Activated T-cell treated with anti-CD3 and anti-CD28 coated beads, Interleukin-2, amount 50 U/mL, for 72 hours (primary cell): ENCODE measurements at regions not wholly inside any gene's neighbourhood (a gene's known extent, or its start where the extent isn't known, plus 50 kb on each side); places are given as distances from the start of the nearest gene placed in this dataset.

Source experiments
- ATAC-seq, 2 donors: fragments of 150-1000 bp; cut with Tn5 transposase; replicated peaks in 1 of 2; 2 replicates each; pipeline ENCODE4 v1.10.0; 2021; ENCODE audit warnings: moderate library complexity in 2 of 2, mild to moderate bottlenecking in 1 of 2
- DNase-seq, 2 donors: peaks; one replicate each; pipeline ENCODE4 v3.0.0; 2021 to 2022; ENCODE audit warnings: mixed read lengths in 1 of 2
- H3K27ac Mint-ChIP-seq: one replicate; pipeline ENCODE4 v1.8.0; 2022; ENCODE audit warnings: mild to moderate bottlenecking, moderate library complexity, mixed read lengths
- H3K27me3 Mint-ChIP-seq: one replicate; pipeline ENCODE4 v1.8.0; 2022; ENCODE audit warnings: low read depth, mixed read lengths
- H3K36me3 Mint-ChIP-seq, 2 donors: one replicate each; pipeline ENCODE4 v1.8.0; 2022; ENCODE audit warnings: mixed read lengths in 2 of 2, mild to moderate bottlenecking in 1 of 2; ENCODE audit not compliant: insufficient read depth in 2 of 2
- H3K4me1 Mint-ChIP-seq: one replicate; pipeline ENCODE4 v1.8.0; 2022; ENCODE audit warnings: low read depth, mixed read lengths
- H3K4me3 Mint-ChIP-seq, 2 donors: one replicate each; pipeline ENCODE4 v1.8.0; 2022; ENCODE audit warnings: mild to moderate bottlenecking in 2 of 2, mixed read lengths in 2 of 2, moderate library complexity in 2 of 2
- H3K9me3 Mint-ChIP-seq, 2 donors: one replicate each; pipeline ENCODE4 v1.8.0; 2022; ENCODE audit warnings: mixed read lengths in 2 of 2

DNA sequence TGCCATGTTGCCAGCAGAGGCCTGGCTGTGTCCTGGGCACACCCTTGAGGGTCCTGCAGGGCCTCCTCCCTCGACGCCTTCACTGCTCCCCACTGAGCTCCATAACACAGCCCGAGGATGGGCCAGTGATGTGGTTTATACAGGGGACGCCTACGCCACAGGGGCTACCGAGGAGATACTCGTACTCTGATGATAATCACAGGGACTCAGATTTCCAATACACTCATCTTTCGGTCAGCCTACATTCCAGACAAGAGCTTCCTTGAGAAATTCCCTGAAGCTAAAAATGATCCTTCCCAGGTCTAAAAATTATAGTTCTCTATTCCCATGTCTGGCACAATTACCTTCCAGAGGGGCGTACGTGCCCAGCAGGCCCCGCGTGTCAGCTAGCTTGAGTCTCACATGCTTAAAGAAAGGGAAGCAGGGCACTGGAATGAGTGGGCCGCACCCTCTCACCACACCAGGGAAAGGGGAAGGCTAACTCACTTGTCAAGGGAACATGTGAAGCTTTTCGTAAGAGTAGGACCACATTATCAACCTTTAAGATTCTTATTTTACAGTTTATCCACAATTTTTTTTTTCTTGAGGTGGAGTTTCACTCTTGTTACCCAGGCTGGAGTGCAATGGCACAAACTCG, 159.5 kb upstream of the NDUFV2 start:
- Mint-ChIP-seq H3K27me3 (peaks cover 21% of the 10 kb centered on the region), H3K36me3 (no peaks in the 10 kb centered on the region), H3K27ac (no peak overlapping the region)

GRCh38 chr18:8943900-8944870, 158.3 kb upstream of the NDUFV2 start:
- no peaks in the 10 kb centered on the region for H3K4me1 Mint-ChIP-seq
- H3K27me3 Mint-ChIP-seq = peaks cover 24% of the 10 kb centered on the region
- no peaks in the 10 kb centered on the region for H3K9me3 Mint-ChIP-seq
- ATAC-seq = no peak
- no peaks in the 10 kb centered on the region for H3K36me3 Mint-ChIP-seq
- no peak overlapping the region for H3K27ac Mint-ChIP-seq
- H3K4me3 Mint-ChIP-seq = no peak overlapping the region
- no peak for DNase-seq

More for the DNA sequence above, 159.5 kb upstream of the NDUFV2 start:
- Mint-ChIP-seq H3K9me3 (no peaks in the 10 kb centered on the region), H3K4me1 (no peaks in the 10 kb centered on the region), H3K4me3 (no peak overlapping the region)
- no peak for ATAC-seq
- DNase-seq = no peak

DNA sequence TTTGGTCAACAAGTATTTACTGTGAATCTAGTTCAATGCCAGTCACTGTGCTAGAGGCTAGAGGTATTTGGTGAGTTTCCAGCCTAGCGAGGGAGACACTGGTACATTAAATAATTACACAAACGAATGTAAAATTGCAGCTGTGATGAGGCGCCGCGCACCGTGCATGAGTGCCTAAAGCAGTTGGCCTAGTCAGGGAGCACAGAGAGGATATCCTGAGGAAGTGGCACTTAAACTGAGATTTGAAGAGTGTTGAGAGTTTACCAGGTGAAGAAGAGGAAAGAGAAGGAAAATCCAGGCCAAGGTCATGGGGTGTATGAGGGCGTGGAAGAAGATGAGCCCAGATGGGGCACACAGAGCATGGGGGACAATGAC, 157.6 kb upstream of the NDUFV2 start:
- Mint-ChIP-seq H3K36me3 (no peaks in the 10 kb centered on the region), H3K4me1 (no peaks in the 10 kb centered on the region), H3K9me3 (no peaks in the 10 kb centered on the region), H3K27me3 (peaks cover 30% of the 10 kb centered on the region), H3K4me3 (no peak overlapping the region), H3K27ac (no peak overlapping the region)
- no peak for ATAC-seq
- DNase-seq = no peak

GRCh38 chr18:8945514-8945913, 157.0 kb upstream of the NDUFV2 start:
- Mint-ChIP-seq H3K4me3 (no peak overlapping the region), H3K9me3 (no peaks in the 10 kb centered on the region), H3K4me1 (no peaks in the 10 kb centered on the region), H3K27ac (no peak overlapping the region), H3K27me3 (peaks cover 30% of the 10 kb centered on the region), H3K36me3 (no peaks in the 10 kb centered on the region)
- ATAC-seq (no peak), DNase-seq (no peak)

DNA sequence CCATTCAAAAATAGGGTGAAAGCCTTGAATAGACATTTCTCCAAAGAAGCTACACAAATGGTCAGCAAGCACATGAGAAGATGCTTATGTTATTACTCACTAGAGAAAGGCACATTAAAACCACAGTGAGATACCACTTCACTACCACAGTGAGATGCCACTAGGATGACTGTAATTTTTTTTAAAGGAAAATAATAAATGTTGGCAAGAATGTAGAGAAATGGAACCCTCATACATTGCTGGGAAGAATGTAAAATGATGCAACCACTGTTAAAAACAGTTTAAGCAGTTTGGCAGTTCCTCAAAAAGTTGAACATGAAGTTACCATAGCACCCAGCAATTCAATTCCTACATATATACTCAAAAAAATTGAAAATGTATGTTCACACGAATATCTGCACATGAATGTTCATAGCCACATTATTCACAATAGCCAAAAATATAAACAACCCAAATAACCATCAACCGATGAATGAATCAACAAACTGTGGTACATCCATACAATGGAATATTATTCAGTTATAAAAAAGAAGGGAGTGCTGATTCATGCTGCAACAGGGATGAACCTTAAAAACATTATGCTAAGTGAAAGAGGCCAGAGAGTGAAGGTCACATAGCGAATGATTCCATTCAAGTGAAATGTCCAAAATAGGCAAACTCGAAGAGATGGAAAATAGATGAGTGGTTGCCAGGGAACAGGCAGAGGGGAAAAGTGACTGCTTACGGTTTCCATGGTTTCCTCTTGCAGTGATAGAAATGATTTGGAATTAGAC, 156.2 kb upstream of the NDUFV2 start:
- no peaks in the 10 kb centered on the region for H3K36me3 Mint-ChIP-seq
- no peak for DNase-seq
- no peak for ATAC-seq
- no peak overlapping the region for H3K27ac Mint-ChIP-seq
- no peaks in the 10 kb centered on the region for H3K9me3 Mint-ChIP-seq
- no peaks in the 10 kb centered on the region for H3K4me1 Mint-ChIP-seq
- peaks cover 30% of the 10 kb centered on the region for H3K27me3 Mint-ChIP-seq
- H3K4me3 Mint-ChIP-seq = no peak overlapping the region

DNA sequence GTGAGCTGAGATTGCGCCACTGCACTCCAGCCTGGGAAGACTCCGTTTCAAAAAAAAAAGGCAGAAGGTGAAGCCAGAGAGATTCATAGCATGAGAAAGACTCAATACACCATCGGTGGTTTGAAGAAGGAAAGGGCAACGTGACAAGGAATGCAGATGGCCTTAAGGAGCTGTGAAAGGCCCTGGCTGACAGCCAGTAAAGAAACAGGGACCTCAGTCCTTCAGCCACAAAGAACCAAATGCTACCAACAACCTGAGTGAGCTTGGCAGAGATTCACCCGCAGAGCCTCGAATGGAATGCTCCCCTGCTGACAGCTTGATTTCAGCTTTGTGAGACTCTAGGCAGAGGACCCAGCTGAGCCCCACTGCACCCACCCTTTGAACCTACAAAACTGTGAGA, 154.9 kb upstream of the NDUFV2 start:
- H3K9me3 Mint-ChIP-seq = no peaks in the 10 kb centered on the region
- peaks cover 30% of the 10 kb centered on the region for H3K27me3 Mint-ChIP-seq
- H3K27ac Mint-ChIP-seq = no peak overlapping the region
- no peak for ATAC-seq
- no peak overlapping the region for H3K4me3 Mint-ChIP-seq
- H3K36me3 Mint-ChIP-seq = no peaks in the 10 kb centered on the region
- DNase-seq = no peak
- H3K4me1 Mint-ChIP-seq = peaks cover 8% of the 10 kb centered on the region

GRCh38 chr18:8948011-8948410, 154.5 kb upstream of the NDUFV2 start:
- Mint-ChIP-seq H3K9me3 (no peaks in the 10 kb centered on the region), H3K36me3 (no peaks in the 10 kb centered on the region), H3K27me3 (peaks cover 30% of the 10 kb centered on the region), H3K4me3 (no peak overlapping the region), H3K27ac (no peak overlapping the region), H3K4me1 (peaks cover 8% of the 10 kb centered on the region)
- DNase-seq (no peak), ATAC-seq (no peak)

DNA sequence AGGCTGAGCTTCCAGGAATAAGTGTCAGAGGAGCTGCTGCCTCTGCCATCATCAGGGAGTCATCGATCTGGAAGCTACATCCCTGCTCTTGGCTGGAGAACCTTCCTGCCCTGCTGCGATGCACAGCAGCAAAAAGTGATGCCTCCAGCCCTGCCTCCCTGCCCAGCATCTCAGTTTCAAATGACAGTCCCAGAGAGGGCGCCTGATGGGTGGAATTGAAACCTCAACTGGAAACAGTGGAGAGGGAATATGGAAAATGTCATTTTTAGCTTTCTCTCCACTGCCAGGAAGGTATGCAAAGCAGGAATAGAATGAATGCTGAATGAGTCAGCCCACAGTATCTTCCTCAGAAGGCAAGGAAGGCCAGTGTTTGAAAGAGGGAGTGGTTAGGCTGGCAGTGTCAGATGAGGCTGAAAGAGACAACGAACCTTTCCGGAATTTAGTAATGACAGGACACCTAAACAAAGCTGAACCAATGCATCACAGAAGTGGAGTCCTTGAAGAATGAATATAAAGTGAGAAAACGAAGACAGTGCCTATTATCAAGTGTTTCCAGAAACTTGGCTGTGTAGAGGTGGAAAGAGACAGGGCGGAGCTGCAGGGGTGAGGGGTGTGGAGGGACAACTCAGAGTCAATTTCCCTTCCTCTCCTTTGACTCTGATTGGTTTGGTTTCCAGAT, 153.9 kb upstream of the NDUFV2 start:
- Mint-ChIP-seq H3K4me3 (no peak overlapping the region), H3K9me3 (no peaks in the 10 kb centered on the region), H3K36me3 (no peaks in the 10 kb centered on the region), H3K4me1 (peaks cover 8% of the 10 kb centered on the region), H3K27ac (no peak overlapping the region), H3K27me3 (peaks cover 30% of the 10 kb centered on the region)
- no peak for DNase-seq
- ATAC-seq = no peak

DNA sequence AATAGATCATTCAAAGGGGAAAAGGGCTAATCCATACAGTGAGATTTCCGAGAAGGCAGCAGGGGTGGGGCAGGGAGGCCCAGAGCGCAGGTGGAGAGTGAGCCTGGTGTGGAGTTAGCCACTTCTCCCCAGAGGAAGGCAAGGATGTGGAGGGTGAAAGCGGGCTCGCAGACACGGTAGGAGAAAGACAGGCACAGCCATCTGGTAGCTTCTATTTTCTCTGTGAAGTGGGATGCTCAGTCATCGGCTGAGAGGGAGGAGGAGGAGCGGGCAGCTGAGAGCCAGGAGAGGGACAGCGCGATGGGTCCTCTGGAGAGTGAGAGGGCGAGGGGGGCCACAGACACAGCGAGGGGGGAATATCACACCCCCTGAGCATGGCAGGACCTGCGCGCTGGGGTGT, 153.3 kb upstream of the NDUFV2 start:
- no peaks in the 10 kb centered on the region for H3K9me3 Mint-ChIP-seq
- no peaks in the 10 kb centered on the region for H3K36me3 Mint-ChIP-seq
- ATAC-seq = no peak

DNA sequence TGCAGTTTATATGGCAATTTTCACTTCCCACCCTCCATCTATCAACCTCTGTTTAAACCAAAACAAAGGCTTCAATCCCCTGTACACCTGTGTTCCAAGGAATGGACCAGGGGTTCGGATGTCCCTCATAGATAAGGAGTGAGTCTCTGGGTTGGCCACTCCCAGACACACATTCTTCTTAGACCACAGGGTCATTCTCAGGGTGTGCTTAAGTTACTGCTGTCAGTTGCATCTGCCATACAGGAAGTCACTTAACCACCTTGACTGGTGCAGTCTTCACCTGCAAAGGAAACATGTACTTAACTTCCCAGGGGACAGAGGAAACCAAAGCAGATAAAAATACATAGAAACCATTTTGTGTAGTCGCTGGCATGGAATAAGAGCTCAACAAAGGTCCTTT, 151.0 kb upstream of the NDUFV2 start:
- DNase-seq (no peak), ATAC-seq (no peak)
- no peaks in the 10 kb centered on the region for H3K9me3 Mint-ChIP-seq
- no peaks in the 10 kb centered on the region for H3K36me3 Mint-ChIP-seq
- no peak overlapping the region for H3K27ac Mint-ChIP-seq
- peaks cover 8% of the 10 kb centered on the region for H3K4me1 Mint-ChIP-seq
- peaks cover 21% of the 10 kb centered on the region for H3K27me3 Mint-ChIP-seq
- H3K4me3 Mint-ChIP-seq = no peak overlapping the region

More for the DNA sequence above, 153.3 kb upstream of the NDUFV2 start:
- no peak overlapping the region for H3K27ac Mint-ChIP-seq
- no peak for DNase-seq
- peaks cover 8% of the 10 kb centered on the region for H3K4me1 Mint-ChIP-seq
- no peak overlapping the region for H3K4me3 Mint-ChIP-seq
- H3K27me3 Mint-ChIP-seq = peaks cover 30% of the 10 kb centered on the region

DNA sequence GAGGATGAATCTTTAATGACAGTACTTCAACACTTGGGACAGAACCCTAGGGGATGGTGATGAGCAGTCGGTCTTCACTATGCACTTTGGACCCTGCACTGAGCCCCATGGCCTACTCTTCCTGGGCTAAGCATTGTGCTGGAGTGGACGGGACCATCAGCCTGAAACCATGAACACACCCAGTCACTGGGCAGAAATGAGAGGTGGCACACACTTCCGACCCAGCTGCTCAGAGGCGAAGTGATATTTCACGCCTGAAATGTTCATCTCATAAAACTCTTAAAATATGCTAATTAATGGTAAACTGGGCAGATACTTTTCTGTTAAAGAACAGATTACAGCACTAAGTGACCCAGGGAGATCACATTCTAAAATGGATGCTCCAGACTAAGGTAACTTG, 150.3 kb upstream of the NDUFV2 start:
- Mint-ChIP-seq H3K9me3 (no peaks in the 10 kb centered on the region), H3K4me1 (peaks cover 8% of the 10 kb centered on the region), H3K27me3 (peaks cover 18% of the 10 kb centered on the region), H3K4me3 (no peak overlapping the region), H3K27ac (no peak overlapping the region), H3K36me3 (no peaks in the 10 kb centered on the region)
- DNase-seq (no peak), ATAC-seq (no peak)

DNA sequence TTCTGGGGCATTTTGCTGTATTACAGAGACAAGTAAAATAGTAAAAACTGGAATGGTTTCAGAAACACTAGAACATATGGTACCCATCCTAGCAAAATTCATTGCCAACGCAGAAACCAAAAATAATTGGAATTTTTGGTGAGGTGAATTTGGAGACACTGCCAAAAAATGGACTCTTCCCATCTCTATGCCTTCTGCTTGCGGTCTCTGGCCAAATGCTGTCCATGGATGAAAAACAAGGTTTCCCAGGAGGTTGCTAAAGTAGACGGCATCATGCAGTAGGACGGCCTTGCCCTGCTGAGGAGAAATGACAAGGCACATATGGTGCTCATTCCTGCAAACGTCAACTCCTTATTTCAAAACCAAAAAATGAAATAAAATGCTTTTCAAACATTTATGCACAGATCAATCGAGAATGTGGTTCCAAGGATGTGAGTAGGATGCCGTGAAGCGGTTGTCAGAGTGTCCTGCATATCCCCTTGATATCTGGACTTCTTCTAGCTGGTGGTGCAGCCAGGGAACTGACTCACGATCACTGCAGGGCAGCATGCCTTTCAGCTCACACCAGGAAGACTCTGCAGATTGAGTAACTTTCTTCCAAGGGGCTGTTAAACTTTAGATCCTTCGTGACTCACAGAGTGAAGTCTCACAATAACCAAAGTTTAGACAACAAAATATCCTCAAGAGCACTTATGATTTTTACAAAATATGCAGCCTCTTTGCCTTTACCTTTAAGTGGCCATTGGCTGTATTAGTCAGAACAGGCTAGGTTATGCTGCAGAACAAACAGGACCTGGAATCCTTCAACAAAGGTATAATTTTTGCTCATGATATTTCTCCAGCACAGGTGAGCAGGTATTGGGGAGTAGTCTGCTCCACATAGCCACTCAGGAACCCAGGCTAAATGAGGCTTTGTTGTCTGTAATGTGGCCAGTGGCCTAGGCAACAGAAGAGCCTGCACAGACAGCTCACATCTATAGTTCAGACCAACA, 149.4 kb upstream of the NDUFV2 start:
- Mint-ChIP-seq H3K27ac (no peak overlapping the region), H3K27me3 (peaks cover 13% of the 10 kb centered on the region), H3K36me3 (no peaks in the 10 kb centered on the region), H3K9me3 (no peaks in the 10 kb centered on the region), H3K4me1 (peaks cover 8% of the 10 kb centered on the region), H3K4me3 (no peak overlapping the region)
- ATAC-seq (no peak), DNase-seq (no peak)
